GM20000 (cell line): ENCODE measurements at regions not wholly inside any gene's neighbourhood (a gene's known extent, or its start where the extent isn't known, plus 50 kb on each side); places are given as distances from the start of the nearest gene placed in this dataset.

ENCODE experiments used
- DNase-seq: peaks from one replicate; pipeline ENCODE4 v3.0.0; 2012; ENCODE audit warnings: low spot score
- TF ChIP-seq, protein P1 (sequence below): IDR thresholded peaks from 2 replicates; pipeline ENCODE4 v1.5.1; 2012; ENCODE audit warnings: mild to moderate bottlenecking, control low read depth; ENCODE audit errors: extremely low read depth, missing control alignments

DNA sequence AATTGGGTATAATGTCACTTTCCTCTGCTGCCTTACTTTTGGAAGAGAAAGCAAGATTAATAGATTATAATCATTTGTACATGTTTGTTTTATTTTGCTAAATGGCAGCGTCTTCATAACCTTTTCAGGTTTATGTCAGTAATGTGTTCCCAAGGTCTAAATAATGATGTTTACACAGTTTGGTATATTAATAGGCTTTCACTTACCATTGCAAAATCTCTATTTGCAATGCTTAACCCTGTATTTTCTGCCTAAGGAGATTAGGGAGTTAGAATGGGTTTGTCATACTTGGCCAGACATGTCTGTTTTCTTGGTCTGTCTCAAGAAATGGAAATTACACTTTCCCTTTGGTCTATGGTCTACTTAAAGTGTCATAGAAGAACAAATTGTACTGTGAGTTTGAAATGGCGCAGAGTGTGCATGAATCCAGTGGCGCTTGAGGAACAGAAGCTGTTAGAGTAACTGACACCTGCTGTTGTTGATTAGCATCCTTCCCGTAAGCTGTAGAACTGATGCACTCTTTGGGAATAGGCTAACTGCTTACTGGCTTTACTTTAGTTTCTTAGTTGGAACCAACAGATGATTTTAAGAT, 261.1 kb downstream of the SAMD5 start:
- no peak for DNase-seq
- TF ChIP-seq, protein P1, sequence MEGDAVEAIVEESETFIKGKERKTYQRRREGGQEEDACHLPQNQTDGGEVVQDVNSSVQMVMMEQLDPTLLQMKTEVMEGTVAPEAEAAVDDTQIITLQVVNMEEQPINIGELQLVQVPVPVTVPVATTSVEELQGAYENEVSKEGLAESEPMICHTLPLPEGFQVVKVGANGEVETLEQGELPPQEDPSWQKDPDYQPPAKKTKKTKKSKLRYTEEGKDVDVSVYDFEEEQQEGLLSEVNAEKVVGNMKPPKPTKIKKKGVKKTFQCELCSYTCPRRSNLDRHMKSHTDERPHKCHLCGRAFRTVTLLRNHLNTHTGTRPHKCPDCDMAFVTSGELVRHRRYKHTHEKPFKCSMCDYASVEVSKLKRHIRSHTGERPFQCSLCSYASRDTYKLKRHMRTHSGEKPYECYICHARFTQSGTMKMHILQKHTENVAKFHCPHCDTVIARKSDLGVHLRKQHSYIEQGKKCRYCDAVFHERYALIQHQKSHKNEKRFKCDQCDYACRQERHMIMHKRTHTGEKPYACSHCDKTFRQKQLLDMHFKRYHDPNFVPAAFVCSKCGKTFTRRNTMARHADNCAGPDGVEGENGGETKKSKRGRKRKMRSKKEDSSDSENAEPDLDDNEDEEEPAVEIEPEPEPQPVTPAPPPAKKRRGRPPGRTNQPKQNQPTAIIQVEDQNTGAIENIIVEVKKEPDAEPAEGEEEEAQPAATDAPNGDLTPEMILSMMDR = no peak

DNA sequence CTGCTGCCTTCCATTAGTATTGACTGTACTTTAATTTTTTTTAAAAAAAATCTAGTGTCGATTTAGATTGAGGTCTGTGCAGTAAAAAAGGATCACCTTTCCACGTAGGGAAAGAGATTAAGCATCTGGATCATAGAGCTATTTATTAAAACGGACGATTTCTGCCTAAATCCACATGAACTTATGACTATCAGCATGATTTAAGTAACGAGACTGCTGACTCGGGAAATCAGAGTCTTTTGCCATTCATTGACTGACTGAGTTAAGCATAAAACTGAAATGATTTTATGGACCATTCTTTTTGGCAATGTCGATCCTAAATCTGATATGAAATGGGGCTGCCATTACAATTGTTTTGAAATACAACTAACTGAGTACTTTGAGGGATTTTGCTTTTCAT, 261.7 kb downstream of the SAMD5 start:
- TF ChIP-seq, protein P1 = no peak
- DNase-seq = no peak

DNA sequence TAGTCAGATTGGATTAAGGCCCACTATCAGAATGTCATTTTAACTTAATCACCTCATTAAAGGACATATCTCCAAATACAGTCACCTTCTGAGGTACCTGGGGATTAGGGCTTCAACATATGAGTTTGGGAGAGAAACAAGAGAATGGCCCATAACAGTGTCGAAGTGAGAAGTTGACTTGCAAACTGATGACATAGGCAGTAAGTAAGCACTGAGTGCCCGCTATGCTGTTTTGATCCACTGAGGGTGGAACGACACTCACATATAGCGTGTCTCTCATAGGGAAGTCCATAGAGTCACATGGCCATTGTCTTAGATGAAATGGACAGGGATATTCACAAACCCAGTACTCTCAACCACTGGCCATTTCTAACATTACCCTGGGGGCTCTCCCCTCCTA, 264.2 kb downstream of the SAMD5 start:
- TF ChIP-seq, protein P1 = no peak
- DNase-seq = no peak

DNA sequence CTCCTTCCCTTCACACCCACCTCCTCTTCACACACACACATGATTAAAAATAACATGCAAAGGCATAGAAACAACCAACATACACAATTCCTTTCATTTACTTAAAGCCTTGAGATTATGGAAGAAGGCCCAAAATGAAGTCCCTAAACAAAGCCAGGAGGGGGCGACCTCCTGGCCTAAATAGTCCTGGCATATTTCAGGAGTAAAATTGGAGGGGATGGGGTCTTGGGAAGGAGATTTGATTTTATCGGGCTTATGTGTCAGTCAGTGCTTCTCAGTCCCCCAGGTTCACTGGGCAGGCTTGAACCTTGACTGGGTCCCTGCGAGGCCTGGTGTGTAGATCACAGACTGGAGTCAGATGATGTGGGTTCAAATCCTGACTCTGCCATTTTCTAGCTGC, 266.4 kb downstream of the SAMD5 start:
- TF ChIP-seq, protein P1 = no peak
- DNase-seq = no peak

DNA sequence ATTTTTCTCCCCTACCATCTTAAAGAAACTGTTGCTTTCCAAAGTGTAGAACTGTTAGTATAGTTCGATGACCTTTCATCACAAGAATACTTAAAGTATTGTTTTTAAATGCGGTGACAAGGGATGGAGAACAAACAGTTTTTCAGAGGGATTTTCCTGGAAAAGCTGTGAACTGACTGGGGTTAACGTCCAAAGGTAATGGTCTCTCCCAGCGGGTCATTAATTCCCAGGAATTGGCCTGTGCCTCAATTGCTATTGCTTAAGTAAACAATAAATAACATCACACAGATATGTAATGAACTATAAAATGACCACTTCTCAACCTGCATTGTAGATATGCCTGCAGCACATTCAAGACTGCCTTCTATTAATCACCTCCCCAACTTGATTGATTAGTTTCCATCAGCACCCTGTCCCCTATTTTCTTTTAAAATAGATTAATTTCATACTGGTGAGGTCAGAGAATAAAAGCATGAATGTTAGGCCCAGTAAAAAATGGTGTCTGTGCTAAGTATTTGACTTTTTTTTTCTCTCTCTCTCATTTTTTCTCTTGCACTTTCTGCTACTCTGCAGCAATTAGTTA, 268.2 kb downstream of the SAMD5 start:
- no peak for DNase-seq
- TF ChIP-seq, protein P1 = no peak

DNA sequence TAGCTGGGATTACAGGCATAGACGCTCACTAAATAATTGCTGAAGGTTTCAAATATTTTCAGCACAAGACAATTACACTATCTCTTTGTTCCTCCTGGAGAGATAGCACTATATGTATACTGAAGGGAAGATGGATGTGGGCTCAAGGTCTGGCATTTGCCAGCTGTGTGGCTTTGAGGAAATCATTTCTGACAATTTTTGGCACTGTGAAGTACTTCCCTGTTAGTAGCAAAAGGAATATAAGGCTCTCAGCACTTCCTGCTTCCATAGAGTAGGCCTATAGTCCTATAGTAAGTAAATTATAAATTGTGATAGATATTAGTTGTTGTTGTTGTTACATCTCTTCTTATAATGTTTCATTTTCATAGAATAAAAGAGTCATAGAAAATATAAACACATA, 271.1 kb downstream of the SAMD5 start:
- DNase-seq = no peak
- TF ChIP-seq, protein P1 = no peak

DNA sequence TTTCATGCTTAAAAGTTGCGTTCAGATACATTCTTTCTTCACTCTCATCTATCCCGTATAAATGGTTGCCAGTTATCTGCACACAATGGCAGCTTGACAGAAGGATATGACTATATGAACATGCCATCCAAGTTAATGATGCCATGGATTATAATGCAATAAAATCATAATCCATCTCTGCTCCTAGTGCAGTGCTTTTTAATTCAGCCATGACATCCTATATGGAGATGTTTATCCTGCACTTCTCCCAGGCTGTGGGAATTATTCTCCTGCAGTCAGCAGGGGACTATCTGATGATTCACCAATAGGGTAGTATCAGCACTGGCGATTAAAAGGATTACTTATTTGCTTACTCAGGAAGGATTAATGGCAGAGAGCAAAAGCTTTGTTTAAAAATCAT, 273.8 kb downstream of the SAMD5 start:
- TF ChIP-seq, protein P1 = no peak
- DNase-seq = no peak
